ENCODE measurements at regions not wholly inside any gene's neighbourhood (a gene's known extent, or its start where the extent isn't known, plus 50 kb on each side); places are given as distances from the start of the nearest gene placed in this dataset.

DNA sequence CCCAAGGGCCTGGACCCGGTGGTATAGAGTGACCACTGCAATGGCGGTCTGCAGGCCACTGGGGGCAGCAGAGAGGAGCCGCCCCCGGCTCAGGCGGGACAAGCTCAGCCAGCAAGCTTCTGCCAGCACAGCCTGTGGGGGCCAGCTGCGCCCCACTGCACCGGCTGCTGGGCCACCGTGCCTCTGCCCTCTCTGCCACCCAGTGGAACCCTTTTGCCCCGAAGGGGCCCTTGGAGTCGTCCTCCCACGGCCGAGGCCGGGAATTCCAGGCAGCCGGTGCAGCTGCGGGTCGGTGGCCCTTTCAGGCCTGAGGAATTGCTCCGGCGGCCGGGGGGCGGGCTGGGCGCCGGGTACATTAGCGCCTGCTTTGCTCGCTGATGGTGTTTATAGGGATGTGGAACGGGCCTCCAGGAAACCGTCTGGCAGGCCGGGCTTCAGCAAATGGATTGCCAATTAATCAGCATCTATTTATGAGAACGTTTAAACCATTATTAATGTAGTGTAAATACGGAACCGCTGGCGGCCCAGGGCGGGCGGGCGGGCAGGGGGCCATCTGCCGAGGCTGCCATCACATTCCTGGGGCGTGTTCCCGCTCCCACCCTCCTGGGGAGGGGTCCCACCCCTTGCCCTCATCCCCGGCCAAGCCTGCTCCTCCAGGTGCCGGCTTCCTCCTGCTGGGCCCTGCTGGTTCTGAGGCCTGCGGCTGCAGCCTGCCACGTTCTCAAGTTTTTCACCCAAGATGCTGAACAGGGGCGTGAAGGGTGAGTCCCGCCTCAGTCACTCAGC lies 127.4 kb downstream of the BARX1 start:
- peak; percentile 44 for DNase-seq

DNA sequence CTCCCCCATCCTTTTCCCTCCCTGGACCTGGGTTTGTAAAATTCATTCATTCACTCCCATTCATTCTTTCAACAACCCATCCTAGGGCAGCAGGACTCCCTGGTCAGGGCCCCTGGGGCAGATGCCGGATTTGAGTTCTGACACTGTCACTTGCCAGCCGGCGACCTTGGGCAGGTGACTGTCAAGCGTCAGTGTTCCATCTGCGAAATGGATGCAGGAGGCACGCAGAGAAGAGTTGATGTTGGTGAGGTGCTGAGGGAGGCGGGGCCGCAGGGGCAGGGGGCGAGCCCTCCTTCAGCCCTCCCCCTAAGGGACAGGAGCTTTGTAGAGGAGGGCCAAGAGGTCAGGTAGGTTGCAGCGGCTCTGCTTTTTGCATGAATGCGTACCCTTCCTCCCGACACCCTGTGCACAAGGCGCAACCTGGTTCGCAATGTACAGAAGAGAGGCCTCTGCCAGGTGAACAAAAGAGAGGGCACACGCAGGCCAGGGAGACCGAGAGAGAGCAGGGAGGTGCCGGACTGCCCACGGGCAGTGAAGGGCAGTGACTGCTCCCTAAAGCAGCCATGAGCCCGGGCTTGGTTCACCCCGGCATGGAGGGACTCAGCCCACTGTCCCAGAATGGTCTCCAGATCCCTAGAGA lies 128.1 kb downstream of the BARX1 start:
- DNase-seq, result peak; percentile 44

DNA sequence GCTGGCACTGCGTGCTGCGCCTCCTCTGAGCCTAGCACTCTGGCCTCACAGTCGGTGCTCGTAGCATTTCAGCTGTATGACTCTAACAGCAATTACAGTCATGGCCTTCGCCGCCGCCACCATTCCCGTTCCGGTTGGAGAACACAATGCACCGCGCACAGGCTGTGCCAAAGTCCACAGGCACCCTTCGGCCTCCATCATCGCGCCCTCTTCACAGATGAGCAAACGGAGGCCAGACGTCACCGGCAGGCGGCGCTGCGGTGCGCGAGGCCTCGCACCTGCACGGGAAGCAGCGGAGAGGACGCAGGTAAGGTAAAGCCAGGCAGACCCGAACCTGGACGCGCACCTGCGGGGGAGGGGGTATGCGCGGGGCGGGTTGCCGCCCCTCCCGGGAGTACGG lies 128.9 kb downstream of the BARX1 start:
- peak; percentile 63 for DNase-seq

DNA sequence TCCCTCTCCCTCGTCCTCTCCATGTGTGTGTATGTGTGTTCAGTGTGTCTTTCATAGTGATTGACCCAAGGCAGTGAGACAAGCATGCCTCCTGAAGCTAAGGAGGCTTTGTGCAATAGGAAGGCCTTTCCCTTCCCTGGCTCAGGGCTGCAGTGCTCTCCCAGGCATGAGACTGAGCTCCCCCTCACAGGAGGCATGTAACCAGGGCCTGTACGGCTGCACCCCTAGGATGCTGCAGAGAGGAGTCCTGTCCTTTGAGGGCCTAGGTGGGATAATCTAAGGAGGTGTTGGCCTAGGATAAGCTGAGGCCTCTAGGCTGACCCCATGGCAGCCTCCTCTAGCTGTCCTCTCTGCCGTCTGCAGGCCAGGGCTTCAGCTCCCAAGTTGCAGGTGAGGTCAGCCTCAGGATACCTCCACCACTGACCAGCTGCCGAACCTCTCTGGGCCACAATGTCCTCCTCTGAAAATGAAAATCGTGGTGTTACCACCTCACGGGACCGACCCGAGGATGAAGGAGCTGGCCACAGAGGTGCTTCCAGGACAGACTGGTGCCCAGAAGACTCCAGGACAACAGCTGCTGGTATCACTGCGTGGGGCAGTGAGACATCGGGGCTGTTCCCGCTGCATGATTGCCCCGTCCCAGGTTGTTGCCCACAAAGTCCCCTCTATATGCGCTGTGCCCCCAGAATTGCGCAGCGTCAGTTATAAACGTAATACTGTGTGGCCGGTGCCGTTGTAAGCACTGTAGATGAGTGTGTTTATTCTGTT lies 129.6 kb downstream of the BARX1 start:
- no peak for DNase-seq

DNA sequence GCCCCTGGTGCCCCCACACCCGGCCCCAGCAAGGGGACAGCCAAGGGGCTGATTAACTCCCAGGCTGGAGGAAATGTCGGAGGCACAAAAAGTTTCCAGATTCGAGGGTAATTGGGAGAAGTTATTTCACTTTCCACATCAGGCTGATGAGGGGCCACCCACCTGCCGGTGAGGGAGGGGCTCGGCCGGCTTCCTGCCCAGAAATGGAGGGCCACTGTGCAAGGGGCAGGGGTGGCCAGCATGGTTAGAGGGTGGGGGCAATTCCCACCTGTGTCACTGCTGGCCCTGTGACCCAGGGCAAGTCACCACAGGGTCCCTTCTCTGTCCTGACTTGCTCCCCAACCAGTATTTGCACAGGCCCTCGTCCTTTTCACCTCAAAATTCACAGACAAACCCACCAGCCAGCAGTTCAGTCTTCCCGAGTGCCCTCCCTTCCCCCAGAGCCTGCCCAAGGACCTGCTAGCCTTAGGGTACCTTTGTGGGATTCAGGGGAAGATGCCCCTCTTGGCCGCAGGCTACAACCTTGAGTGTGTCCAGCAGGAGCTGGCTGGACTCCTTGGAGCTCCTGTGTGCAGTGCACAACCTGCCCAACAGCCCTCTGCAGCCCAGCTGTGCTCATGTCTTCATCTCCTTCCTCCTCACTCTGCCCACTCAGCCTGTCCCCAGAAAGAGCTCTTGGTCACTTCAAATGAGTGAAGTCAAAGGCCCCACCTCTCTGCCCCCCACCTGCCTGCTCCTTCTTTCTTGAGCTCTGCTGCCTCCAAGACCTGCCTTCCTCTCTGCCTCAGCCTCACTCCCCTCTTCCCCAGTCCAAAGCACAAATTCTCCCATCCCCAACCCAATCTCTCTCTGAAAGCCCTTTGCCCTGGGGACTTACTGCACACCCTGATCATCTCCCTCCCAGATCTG lies 130.5 kb downstream of the BARX1 start:
- DNase-seq, result no peak

DNA sequence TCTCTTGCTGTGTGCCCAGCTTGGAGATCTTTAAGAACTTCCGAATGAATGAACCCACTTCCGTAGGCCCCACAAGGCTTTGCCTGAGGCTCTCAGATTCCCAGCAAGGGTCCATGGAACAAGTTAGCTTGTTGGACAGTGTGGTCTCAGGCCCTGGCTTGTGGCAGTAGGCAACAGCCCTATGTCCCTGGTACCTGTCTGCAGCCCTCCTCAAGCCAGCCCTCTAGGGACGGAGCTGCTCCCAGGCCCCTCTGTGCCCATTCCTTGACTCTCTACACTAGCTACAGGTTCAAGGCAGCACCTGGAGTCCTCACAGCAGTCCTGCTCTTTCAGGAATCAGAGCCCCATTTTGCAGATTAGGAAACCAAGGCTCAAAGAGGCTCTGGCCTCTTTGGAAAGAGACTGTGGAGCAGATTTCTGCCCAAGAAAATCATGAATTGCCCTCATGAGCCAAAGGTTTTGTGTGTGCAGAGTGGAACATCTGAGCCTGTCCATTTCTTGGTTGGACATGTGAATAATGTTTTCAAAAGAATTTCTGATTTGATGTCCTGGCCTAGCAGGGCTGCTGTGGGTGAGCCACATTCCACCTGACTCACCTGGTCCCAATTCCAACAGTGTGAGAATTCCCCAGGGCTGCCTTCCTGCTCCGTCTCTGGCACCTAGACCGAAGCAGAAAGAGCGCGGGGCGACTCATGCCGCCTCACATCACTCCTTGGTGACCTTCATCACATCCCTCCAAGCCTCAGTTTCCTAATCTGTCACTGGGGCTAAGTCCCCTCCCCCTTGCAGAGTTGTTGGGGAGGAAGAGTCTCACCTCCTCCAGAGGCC lies 131.7 kb downstream of the BARX1 start:
- DNase-seq, result no peak

DNA sequence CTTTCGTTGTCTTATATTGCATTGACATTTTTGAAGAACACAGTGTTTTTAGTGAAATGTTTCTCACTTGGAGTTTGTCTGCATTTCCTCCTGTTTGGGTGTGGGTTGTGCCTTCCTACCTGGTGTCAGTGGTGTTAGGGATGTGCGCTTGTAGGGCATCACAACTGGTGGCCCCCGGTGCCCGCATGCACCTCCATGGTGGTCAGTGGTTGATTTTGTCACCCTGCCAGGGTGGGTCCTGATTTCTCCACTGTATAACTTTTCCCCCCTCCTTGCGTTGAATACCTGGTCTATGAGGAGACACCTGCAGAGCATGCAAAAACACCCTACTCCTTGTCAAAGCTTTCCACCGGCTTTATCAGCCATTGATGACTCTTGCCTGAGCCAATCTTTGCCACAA lies 132.9 kb downstream of the BARX1 start:
- no peak for DNase-seq

DNA sequence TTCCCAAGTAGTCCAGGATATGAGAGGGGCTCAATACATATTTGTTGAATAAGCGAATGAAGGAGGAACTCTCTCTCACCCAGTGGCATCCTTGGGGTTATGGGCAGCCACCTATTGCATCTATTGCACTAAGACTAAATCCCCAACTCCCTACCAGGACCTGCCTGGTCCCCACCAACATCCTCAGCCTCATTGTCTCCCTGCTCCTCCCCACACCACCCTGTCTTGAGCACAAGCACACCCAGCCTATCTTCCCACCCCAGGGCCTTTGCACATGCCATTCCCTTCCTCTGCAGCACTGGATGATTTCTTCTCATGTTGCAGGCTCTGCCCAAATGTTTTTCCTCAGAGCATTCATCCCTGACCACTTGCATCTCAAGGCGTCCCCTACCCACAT lies 133.8 kb downstream of the BARX1 start:
- DNase-seq, result no peak

DNA sequence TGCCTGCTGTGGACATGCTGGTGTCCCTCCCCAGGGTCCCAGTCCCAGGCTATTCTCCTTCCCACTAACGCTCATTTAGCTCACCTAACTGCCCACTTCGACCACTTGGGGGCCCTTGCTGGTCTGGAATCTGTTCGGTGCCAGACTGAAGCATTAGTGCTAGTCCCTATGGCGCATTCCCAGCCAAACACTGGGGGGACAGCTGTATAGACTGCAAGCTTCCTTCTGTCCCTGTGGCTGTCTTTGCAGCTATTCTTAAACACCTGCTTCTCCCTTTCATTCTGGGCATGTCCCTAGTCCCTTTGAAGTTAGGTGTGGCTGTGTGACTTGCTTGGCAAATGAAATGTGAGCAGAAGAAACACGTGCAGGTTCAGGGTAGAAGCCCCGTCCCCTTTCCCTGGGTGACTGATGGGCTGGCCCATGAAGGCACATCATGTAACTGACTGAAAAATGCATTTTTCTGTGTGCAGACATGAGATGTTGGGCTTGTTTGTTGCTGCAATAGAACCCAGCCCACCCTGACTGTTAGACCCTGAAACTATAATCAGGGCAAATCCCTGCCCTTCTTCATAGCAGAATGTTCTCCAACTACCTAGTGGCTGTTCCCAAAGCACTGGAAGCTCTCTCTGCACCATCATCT lies 134.4 kb downstream of the BARX1 start:
- DNase-seq, result no peak

DNA sequence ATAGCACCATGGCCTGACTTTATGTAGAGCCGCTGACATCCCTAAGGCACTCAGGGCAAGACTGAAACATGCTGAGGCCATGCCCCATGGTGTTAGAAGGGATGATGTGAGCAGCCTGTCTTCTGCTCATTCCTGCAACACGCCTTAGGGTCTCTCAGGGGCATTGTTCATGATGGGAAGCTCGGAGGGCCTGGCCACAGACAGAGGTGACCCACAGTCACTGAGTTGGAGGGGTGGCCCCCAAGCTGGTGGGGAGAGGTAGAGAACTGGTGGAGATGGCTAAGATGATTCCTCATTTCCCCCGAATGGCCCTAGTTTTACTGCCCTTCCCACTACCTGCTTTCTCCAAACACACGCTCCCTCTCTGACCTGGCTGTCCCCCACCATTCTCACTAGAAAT lies 135.2 kb downstream of the BARX1 start:
- no peak for DNase-seq

DNA sequence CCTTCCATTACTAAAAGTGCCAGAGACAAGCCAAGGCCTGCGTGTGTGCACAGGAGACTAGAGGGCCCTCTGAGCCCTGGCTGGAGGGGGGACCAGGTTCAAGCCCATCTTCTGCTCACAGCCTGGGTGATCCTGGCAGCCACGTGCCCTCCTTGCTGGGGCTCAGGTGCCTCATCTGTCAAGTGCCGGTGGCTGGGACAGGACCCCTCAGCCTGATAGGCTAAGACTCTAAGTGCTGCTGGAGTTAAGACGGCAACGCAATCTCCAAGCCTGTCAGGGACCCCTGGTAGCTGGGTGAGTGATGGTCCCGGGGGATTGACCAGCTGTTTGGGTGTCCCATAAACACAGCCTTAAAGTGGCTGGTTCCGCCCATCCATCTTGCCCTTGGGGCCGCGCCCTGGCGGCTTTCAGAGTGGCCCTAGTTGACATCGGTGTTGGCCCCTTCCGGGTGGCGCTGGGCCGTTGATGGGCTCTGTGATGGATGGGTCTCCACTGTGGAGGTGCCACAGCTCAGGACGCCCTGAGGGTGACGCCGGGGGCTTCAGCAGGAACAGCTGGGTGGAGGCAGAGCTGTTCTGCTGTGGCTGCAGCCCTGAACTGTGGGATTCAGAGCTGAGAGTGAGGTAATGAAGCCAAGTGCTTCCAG lies 136.2 kb downstream of the BARX1 start:
- no peak for DNase-seq

DNA sequence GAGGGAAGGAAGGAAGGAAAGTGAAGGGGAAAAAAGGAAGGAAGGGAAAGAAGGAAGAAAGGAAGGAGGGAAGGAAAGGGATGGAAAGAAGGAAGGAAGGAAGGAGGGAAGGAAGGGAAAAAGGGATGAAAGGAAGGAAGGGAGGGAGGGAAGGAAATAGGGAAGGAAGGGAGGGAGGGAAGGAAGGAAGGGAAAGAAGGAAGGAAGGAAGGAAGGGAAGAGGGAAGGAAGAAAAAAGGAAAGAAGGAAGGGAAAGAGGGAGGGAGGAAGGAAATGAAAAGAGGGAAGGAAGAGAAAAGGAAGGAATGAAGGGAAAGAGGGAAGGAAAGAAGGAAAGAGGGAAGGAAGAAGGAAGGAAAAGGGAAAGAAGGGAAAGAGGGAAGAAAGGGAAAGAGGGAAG lies 136.9 kb downstream of the BARX1 start:
- no peak for DNase-seq

DNA sequence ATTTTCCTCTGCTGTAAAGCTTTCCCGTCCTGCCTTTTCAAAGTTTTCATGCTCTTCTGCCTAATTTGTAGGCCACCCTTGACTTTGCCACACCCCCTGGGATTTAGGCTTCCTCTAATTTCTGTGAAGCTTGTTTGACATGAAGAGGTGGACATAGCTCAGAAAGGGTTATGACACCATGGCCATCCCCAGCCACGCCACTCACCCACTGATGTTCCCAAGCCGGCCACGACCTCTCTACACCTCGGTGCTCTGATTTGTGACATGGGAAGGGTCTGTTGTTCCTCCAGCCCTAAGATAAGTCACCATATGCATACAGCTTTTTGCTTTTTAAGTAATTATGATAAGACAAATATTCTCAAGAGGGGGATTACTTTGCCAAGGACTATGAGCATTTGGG lies 139.5 kb downstream of the BARX1 start:
- DNase-seq, result no peak

DNA sequence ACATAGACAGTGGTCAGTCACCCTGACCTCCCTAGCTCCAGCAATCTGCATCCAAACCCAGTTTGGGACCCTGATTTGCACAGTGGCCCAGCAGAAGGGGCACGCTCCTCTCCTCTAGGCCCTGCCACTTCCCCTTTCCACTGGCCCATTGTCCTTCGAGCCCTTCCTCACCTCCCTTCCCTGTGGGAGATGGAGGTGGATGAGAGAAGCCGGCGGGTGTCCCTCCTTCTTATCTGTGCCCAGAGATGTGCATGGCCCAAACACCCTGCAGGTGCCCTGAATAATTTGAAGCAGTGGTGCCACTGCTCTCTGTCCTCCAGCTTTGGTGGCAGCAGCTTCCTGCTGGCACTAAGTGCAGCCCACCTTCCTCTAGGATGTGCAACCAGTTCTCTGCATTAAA lies 140.0 kb downstream of the BARX1 start:
- DNase-seq, result no peak

DNA sequence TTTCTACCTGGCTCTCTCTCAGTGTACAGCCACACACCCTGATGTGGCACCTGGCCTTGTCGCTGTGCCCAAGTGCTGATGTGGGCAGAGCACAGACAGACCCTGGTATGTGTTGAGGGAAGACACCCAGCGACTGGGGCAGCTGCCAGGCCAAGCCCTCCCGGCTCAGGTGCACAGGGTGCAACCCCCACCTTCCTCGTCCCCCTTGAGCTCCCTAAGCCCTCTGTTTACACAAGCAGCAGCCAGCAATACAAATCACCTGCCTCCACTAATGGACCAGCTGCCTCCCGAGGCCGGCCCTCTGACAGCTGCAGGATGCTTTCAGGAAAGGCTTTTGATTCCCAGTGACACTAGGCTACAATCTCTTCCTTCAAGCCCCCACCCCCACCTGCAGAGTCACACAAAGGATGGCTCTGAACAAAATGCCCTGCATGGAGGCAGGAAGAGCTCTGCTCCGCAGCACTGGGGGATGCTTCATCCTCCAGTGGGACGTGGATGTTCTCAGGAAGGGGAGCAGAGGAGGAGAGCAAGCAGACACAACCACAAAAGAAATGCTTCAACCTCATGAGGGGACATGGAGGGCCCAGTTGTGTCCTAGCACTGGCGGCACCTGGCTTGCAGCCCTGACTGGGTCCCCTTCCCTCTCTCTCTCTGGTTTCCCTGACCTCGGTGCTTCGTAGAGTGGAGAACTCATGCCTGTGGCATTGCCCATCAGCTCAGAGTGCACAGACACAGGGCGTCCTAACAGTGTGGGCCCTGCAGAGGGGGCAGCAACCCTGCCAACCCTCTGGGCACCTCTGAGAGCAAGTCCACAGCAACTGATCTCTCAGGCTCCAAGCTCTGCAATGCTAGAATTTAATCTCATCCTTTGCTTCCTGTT lies 140.8 kb downstream of the BARX1 start:
- peak; percentile 39 for DNase-seq

DNA sequence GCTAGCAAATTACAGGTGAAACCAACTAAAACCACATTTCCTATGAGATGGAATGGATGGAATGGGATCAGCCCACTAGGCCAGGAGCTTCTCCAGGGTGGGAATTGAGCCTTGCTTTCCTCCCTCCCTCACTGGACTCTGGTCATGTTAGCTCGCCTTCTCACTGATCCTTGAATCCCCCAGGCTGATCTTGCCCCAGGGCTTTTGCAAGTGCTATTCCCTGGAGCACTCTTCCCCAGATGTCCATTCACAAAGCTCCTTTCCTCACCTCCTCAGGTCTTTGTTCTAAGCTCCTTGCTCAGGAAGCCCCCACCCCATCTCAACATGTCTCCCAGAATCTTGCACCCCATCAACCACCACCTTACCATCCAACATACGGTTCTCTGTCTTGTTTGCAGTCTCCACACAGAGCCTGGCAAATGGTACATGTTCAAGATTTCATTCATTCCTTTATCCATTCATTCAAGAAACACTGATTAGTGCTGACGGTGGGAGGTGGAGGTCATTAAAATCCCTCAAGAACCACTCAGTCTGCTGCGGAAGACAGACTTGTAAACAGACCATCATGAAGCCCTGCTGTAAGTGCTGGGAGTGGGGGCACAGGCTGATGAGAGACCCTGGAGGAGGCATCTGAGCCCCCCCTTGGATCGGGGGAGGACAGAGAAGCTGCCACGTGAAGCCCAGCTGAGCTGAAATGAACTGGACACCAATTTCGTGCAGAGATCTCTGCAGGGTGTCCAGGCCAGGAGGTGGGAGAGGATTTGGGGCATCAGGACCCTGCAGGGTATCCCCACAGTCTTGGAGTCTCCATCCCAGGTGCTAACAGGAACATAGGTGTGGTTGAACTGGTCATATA lies 141.7 kb downstream of the BARX1 start:
- no peak for DNase-seq

DNA sequence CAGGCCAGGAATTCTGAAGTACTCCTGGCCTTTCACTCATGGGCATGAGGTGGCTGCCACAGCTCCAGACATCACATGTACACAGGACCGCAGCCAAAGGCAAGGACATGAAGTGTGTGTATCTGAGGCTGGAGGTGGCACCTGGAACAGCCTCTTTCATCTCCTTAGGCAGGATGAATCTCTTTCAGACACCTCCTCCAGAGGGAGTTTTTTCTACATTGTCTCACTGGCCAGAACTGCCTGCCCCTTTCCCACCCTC lies 142.8 kb downstream of the BARX1 start:
- DNase-seq, result no peak

DNA sequence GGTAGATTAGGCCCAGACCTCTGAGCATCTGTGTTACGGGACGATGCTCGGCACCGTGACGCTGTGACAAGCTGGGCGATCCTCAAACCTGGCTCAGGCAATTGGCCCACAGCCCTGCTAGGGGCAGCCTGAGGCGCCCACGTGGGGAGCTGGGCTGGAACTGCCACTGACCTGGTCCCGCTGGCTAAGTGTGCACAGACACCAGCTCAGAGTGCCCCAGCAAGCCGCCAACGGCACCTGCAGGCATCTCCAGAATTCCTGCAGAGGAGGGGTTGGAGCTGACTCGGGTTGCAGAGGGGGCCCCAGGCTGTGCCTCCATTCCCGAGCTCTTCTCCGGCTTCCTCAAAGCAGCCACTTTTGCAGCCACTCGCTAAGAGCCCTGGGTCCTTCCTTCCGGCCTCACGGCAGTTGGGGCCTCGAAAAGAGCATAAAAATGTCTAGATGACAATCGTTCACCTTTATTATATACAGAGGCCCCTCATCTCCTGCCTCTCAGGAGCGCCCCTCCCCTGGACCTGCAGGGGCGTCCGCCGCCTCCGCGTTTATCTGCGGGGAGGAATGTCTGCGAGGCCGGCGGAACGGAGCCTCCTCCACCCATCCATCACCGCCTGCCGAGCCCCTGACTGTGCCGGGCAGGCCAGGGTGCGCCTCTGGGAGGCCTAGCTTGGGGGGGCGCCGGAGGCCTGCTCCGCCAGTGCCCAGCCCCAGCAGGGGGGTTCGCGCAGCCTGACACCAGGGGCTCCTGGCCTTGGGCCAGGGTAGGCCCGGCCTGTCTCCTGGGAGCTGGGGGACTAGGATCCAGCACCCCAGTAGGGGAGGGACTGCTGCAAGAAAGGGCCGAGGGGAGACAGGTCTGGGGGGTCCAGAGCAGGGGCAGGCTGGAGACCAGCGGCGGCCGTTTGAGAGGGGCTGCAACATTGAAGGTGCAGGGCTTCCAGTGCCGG lies 144.9 kb downstream of the BARX1 start:
- DNase-seq, result no peak

All from NCI-H526 treated with DMSO at 0.1 percent for 48 hours (cell line).